ENCODE measurements at regions not wholly inside any gene's neighbourhood (a gene's known extent, or its start where the extent isn't known, plus 50 kb on each side); places are given as distances from the start of the nearest gene placed in this dataset.

GRCh38 chr9:1683951-1684350 is 331.2 kb upstream of the SMARCA2 start:
- no peak for DNase-seq (ENCODE audit: low spot score)

GRCh38 chr9:1698991-1699390 is 316.2 kb upstream of the SMARCA2 start:
- no peak for DNase-seq (ENCODE audit: low spot score)

- DNase-seq (ENCODE audit: low spot score) = no peak
These were observed 314.0 kb upstream of the SMARCA2 start for GRCh38 chr9:1701113-1701512.

- DNase-seq (ENCODE audit: low spot score) = no peak
These were observed 312.4 kb upstream of the SMARCA2 start for GRCh38 chr9:1702701-1703100.

- no peak for DNase-seq (ENCODE audit: low spot score)
These were observed 307.9 kb upstream of the SMARCA2 start for GRCh38 chr9:1707291-1707690.

GRCh38 chr9:1708219-1708618 is 306.9 kb upstream of the SMARCA2 start:
- DNase-seq (ENCODE audit: low spot score) = no peak

GRCh38 chr9:1709347-1709746 is 305.8 kb upstream of the SMARCA2 start:
- no peak for DNase-seq (ENCODE audit: low spot score)

- no peak for DNase-seq (ENCODE audit: low spot score)
These were observed 302.2 kb upstream of the SMARCA2 start for GRCh38 chr9:1712861-1713450.

- DNase-seq (ENCODE audit: low spot score) = no peak
These were observed 301.3 kb upstream of the SMARCA2 start for GRCh38 chr9:1713841-1714240.

GRCh38 chr9:1717882-1718281 is 297.3 kb upstream of the SMARCA2 start:
- DNase-seq (ENCODE audit: low spot score) = no peak

- no peak for DNase-seq (ENCODE audit: low spot score)
These were observed 296.3 kb upstream of the SMARCA2 start for GRCh38 chr9:1718836-1719235.

- DNase-seq (ENCODE audit: low spot score) = no peak
These were observed 294.0 kb upstream of the SMARCA2 start for GRCh38 chr9:1721196-1721595.

GRCh38 chr9:1722404-1722803 is 292.7 kb upstream of the SMARCA2 start:
- no peak for DNase-seq (ENCODE audit: low spot score)

GRCh38 chr9:1723522-1724015 is 291.6 kb upstream of the SMARCA2 start:
- no peak for DNase-seq (ENCODE audit: low spot score)

- no peak for DNase-seq (ENCODE audit: low spot score)
These were observed 288.0 kb upstream of the SMARCA2 start for GRCh38 chr9:1726993-1727759.

- no peak for DNase-seq (ENCODE audit: low spot score)
These were observed 285.5 kb upstream of the SMARCA2 start for GRCh38 chr9:1729631-1730030.

- no peak for DNase-seq (ENCODE audit: low spot score)
These were observed 282.5 kb upstream of the SMARCA2 start for GRCh38 chr9:1732670-1733069.

GRCh38 chr9:1738511-1739100 is 276.5 kb upstream of the SMARCA2 start:
- DNase-seq (ENCODE audit: low spot score) = no peak

GRCh38 chr9:1743121-1743960 is 271.8 kb upstream of the SMARCA2 start:
- DNase-seq (ENCODE audit: low spot score) = no peak

GRCh38 chr9:1745980-1746379 is 269.2 kb upstream of the SMARCA2 start:
- no peak for DNase-seq (ENCODE audit: low spot score)

- DNase-seq (ENCODE audit: low spot score) = no peak
These were observed 267.7 kb upstream of the SMARCA2 start for GRCh38 chr9:1747417-1747967.

- DNase-seq (ENCODE audit: low spot score) = no peak
These were observed 266.7 kb upstream of the SMARCA2 start for GRCh38 chr9:1748407-1748806.

Data from Ammon's horn (tissue), 1 donor.